HG02610 (cell line): ENCODE measurements at regions not wholly inside any gene's neighbourhood (a gene's known extent, or its start where the extent isn't known, plus 50 kb on each side); places are given as distances from the start of the nearest gene placed in this dataset.

ENCODE experiments used
- ATAC-seq: cut with Tn5 transposase; IDR thresholded peaks from one replicate; pipeline ENCODE4 v1.9.1; 2021; ENCODE audit warnings: mild to moderate bottlenecking, moderate library complexity; ENCODE audit not compliant: unreplicated experiment

DNA sequence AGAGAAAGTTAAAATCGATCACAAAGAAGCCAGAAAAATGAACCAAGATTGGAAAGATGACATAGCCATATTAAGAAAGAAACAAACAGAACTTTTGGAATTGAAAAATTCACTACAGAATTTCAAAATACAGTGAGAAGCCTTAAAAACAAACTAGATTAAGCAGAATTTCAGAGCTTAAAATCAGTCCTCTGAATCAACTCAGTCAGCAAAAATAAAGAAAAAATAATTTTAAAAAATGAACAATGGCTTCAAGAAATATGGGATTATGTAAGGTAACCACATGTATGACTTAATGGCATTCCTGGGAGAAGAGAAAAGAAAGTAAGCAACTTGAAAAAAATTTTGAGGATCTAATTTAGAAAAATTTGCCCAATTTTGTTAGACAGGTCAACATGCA, 696.2 kb downstream of the TSN start:
- no peak for ATAC-seq

DNA sequence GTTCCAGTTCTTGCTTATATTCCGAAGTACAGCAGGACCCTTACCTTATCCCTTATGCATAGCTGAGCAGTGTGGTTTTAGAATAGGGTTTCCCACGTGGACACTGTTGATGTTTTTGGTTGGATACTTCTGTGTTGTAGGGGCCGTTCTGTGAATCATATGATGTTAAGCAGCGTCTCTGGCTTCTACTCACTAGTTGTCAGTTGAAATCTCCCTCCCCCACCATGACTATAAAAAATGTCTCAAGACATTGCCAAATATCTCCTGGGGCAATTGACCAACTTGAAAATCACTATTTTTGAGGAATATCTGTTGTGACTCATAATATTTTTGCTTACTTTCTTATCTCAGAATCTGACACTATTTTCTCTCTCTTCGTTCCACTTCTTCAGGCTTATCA, 713.7 kb downstream of the TSN start:
- ATAC-seq = no peak

DNA sequence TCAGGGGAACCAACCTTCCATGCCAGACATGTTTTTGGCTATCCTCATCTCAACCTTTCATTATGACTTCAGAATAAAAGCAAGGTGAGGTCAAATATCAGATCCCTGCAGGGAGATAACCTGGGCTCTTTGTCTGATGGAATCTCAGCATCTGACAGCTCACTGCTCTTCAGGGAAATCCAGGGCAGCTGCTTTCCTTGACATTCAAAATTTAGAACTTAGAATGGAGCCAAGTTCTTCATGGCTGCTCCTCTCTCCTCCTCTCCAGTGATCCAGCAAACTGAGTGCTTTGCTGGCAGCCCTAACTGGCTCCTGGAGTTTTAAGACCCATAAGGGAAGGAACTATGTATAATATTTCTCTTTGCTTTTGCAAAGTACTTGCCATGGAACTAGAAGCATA, 716.3 kb downstream of the TSN start:
- ATAC-seq = no peak

- ATAC-seq = no peak
Measured at GRCh38 chr2:122478117-122478516, 722.7 kb downstream of the TSN start.

GRCh38 chr2:122478771-122479170, 723.3 kb downstream of the TSN start:
- no peak for ATAC-seq

GRCh38 chr2:122480501-122481243, 725.2 kb downstream of the TSN start:
- ATAC-seq = no peak

GRCh38 chr2:122481244-122481622, 725.8 kb downstream of the TSN start:
- no peak for ATAC-seq

DNA sequence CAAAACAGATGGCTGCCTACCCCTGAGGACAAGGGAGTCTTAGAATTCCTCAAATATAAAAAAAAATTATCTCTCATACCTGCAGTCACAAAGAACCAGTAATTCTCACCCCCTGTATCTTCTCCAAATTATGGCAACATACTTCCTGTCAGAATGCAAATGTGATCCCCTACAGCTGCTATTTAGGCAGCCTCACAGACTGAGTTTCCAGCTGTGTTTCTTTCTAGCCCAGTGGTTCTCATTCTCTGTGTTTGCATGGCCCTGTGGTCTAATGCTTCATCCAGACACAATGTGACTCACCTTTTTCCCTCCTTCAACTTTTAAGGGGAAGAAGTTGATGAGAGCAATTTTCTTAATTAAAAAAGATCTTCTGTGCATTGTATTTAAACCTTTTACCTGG, 726.3 kb downstream of the TSN start:
- ATAC-seq = peak; percentile 43

DNA sequence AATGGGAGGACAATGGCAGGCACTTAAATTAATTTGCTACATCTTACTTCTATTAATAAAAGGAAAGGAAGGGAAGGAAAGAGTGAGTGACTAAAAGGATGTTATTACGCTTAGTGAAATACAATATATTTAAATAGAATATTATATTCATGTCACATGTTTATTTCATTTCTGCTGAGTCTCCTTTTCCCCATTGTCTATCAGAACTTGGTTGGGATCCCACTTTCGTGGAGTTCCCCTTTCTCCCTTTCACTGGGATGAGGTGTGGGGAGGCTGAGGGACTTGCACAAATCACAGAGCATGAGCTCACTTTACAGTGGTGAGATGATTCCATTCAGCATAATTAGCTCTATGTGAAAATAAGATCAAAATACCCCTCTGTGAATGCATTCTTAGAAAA, 730.6 kb downstream of the TSN start:
- ATAC-seq = no peak

DNA sequence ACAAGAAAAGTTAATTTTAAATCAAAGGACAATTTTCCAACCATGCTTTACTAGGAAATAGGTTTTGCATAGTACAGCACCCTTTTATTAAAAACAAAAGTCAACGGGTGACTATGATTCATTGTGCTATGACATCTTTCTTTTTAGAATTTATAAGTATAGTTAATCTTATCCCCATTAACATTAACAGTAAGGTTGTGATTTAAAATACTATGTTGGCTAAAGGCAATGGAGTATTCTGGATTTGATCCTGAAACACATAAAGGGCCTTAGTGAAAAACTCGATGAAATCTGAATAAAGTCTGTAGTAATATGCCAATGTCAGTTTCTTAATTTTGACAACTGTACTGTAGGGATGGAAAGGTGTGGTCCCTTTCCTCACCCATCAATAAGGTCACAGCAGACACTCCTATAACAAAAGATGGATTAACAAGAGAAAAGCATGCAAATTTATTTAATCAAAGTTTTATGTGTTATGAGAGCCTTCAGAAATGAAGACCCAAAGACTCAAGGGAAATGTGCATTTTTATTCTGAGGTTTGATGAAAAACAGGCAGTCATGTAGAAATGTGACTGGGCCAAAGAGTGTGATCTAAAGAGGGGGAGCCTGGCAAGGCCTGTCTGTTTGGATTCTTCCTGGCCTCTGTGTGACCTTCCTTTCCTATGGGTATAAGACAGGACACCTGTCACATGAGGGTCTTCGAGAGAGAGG, 731.4 kb downstream of the TSN start:
- ATAC-seq = no peak

DNA sequence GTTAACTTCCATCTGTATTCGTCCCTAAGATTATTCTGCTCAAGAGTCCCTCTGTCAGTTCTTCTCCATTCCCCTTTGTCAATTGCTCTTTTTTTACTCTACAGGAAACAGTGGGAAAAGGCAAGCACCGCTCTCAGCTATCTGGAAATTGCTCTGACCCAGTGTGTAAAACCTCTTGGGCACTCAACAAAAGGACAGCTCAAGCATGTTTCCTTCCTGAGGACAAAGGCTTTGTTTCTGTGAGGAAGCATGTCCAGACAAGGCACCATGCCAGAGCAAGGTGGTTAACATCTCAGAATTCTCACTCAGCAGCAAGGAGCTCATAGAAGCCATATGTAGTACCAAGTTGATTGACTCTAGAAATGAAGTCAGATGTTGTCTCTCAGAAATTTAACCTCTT, 735.6 kb downstream of the TSN start:
- ATAC-seq = no peak

- no peak for ATAC-seq
Measured at GRCh38 chr2:122500316-122501105, 745.1 kb downstream of the TSN start.

- no peak for ATAC-seq
Measured at GRCh38 chr2:122506620-122507019, 751.2 kb downstream of the TSN start.

DNA sequence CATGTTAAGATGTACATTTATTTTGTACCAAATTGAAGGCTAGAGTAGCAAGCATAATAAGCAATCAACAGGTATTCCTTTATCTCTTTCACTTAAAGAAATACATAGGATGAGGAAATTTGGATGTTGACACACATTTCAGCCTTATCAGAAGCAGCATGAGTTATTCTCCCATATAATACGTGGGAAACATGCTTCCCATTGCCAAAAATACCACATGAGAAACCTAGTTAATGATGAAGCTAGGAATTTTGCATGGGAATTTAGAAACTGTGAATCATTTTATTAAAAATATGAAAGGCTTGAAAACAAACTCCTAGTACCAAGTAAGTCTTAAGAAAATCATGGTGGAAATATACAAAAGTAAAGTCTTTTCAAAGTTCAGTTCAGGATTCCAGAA, 751.8 kb downstream of the TSN start:
- ATAC-seq = no peak

DNA sequence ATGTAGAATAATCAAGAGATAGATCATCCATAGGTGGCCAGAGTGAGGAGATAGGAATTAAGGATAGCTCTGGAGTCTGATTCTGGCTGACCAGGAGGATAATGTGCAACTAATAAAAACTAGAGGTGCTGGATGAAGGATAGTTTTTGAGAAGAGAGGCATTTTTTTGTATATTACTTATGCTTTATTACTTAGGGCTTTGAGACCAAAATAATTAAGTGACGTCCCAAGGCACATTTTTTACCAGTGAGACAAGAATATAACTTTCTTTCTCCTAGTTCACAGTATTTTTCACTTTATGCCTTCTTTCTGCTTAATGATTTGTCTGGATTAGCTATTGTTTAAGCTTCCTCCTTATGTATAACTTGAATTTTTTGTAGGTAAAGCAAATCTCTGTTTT, 756.6 kb downstream of the TSN start:
- no peak for ATAC-seq

DNA sequence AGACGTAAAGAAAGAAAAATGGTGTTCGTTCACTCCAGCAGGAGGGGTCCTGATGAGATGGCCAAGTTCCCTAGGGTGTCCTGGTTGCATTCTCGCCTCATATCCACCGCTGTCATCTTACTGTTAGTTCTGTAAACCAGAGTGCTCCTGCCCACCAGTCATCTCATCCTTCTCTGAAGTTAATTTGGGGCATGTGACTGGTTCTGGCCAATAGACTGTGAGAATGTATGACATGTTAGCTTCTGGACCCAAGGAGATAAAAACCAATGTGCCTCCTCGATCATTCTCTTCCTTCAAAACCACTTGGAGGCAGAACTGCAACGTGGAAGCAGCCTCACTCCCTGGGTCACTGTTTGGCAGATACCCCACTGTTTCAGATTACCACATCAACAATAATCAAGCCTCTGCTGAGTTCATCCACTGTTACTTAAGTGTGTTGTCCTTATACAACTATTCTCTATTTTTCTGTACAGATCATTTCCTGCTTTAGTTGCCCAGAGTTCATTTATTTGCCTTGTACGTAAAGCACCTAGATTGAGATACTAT, 759.1 kb downstream of the TSN start:
- no peak for ATAC-seq

GRCh38 chr2:122515731-122516290, 760.4 kb downstream of the TSN start:
- no peak for ATAC-seq

DNA sequence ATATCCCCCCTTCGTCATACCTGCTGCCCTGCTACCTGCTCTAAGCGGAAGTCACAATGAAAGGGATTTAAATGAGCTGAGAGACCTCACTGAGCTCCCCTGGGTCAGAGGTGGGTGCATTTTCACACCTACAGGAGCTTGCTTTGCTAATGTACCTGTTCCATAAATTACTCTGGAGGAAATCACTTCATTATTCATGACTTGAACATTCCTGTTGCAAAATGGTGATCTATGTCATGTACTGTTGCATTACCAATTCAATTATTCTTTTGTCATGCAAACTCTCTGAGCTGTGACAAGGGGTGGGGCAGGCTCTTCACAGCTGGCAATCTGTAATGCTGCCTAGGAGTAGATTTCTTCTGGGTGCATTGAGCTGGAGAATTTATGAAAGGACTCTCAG, 761.3 kb downstream of the TSN start:
- no peak for ATAC-seq

- ATAC-seq = no peak
Measured at GRCh38 chr2:122519366-122519765, 763.9 kb downstream of the TSN start.

GRCh38 chr2:122519821-122520611, 764.6 kb downstream of the TSN start:
- ATAC-seq = no peak
